GM21723 (cell line): ENCODE measurements at regions not wholly inside any gene's neighbourhood (a gene's known extent, or its start where the extent isn't known, plus 50 kb on each side); places are given as distances from the start of the nearest gene placed in this dataset.
"Not testable (repeated sequence)": the region's sequence is repeated elsewhere in the genome, so short reads cannot be mapped to it uniquely, and the experiment has no call there.

ENCODE experiments used
- ATAC-seq: cut with Tn5 transposase; IDR thresholded peaks from one replicate; pipeline ENCODE4 v1.9.1; 2021; ENCODE audit warnings: mild to moderate bottlenecking, moderate library complexity; ENCODE audit not compliant: unreplicated experiment

- ATAC-seq: no peak
Observed at GRCh38 chr5:4581289-4581688, 558.8 kb upstream of the ADAMTS16 start.

- no peak for ATAC-seq
Observed at GRCh38 chr5:4584982-4585381, 555.1 kb upstream of the ADAMTS16 start.

- ATAC-seq: no peak
Observed at GRCh38 chr5:4613440-4613839, 526.7 kb upstream of the ADAMTS16 start.

GRCh38 chr5:4614088-4614487 is 526.0 kb upstream of the ADAMTS16 start:
- no peak for ATAC-seq

- ATAC-seq: not testable (repeated sequence)
Observed at GRCh38 chr5:4615369-4615768, 524.8 kb upstream of the ADAMTS16 start.

GRCh38 chr5:4625206-4625896 is 514.8 kb upstream of the ADAMTS16 start:
- ATAC-seq: no peak

- ATAC-seq: no peak
Observed at GRCh38 chr5:4627131-4627530, 513.0 kb upstream of the ADAMTS16 start.

GRCh38 chr5:4627929-4628328 is 512.2 kb upstream of the ADAMTS16 start:
- ATAC-seq: no peak

GRCh38 chr5:4628645-4629385 is 511.3 kb upstream of the ADAMTS16 start:
- ATAC-seq: no peak

- no peak for ATAC-seq
Observed at GRCh38 chr5:4630031-4630430, 510.1 kb upstream of the ADAMTS16 start.

GRCh38 chr5:4634342-4634741 is 505.8 kb upstream of the ADAMTS16 start:
- ATAC-seq: no peak

- no peak for ATAC-seq
Observed at GRCh38 chr5:4636378-4636777, 503.8 kb upstream of the ADAMTS16 start.

GRCh38 chr5:4639946-4640345 is 500.2 kb upstream of the ADAMTS16 start:
- ATAC-seq: no peak

- no peak for ATAC-seq
Observed at GRCh38 chr5:4640795-4641194, 499.3 kb upstream of the ADAMTS16 start.

GRCh38 chr5:4642525-4642924 is 497.6 kb upstream of the ADAMTS16 start:
- ATAC-seq: no peak

GRCh38 chr5:4643190-4643589 is 496.9 kb upstream of the ADAMTS16 start:
- ATAC-seq: no peak

GRCh38 chr5:4643960-4644359 is 496.2 kb upstream of the ADAMTS16 start:
- ATAC-seq: no peak

- ATAC-seq: no peak
Observed at GRCh38 chr5:4646715-4647375, 493.3 kb upstream of the ADAMTS16 start.

- ATAC-seq: no peak
Observed at GRCh38 chr5:4647955-4648354, 492.2 kb upstream of the ADAMTS16 start.

- ATAC-seq: no peak
Observed at GRCh38 chr5:4651806-4652565, 488.1 kb upstream of the ADAMTS16 start.

- no peak for ATAC-seq
Observed at GRCh38 chr5:4653475-4653874, 486.7 kb upstream of the ADAMTS16 start.
